Peyer's patch (tissue), 4 donors: ENCODE measurements at regions not wholly inside any gene's neighbourhood (a gene's known extent, or its start where the extent isn't known, plus 50 kb on each side); places are given as distances from the start of the nearest gene placed in this dataset.

Experiments
- CTCF ChIP-seq, 6 experiments: fragments of 450-650 bp in 4 of 6; fragments of 200-600 bp in 2 of 6; sonication (generic) in 1 of 6; IDR thresholded peaks; one replicate each; pipeline ENCODE4 v1.5.1; 2017 to 2019; ENCODE audit warnings: antibody characterized with exemption in 6 of 6, mild to moderate bottlenecking in 3 of 6, moderate library complexity in 1 of 6
- POLR2A ChIP-seq, 2 donors: fragments of 450-650 bp; IDR thresholded peaks; one replicate each; pipeline ENCODE4 v1.5.1; 2017; ENCODE audit warnings: antibody characterized with exemption in 2 of 2, mild to moderate bottlenecking in 2 of 2, moderate library complexity in 2 of 2

GRCh38 chr7:47681249-47681810, 99.4 kb upstream of the TNS3 start:
- TF ChIP-seq CTCF (IDR thresholded peaks at IDR 0.05) (no peak), POLR2A (IDR thresholded peaks at IDR 0.05) (no peak)
